GM04504 (cell line): ENCODE measurements at regions not wholly inside any gene's neighbourhood (a gene's known extent, or its start where the extent isn't known, plus 50 kb on each side); places are given as distances from the start of the nearest gene placed in this dataset.

Experiments
- DNase-seq: peaks from one replicate; pipeline ENCODE4 v3.0.0-alpha.2; 2012; ENCODE audit warnings: low read depth

DNA sequence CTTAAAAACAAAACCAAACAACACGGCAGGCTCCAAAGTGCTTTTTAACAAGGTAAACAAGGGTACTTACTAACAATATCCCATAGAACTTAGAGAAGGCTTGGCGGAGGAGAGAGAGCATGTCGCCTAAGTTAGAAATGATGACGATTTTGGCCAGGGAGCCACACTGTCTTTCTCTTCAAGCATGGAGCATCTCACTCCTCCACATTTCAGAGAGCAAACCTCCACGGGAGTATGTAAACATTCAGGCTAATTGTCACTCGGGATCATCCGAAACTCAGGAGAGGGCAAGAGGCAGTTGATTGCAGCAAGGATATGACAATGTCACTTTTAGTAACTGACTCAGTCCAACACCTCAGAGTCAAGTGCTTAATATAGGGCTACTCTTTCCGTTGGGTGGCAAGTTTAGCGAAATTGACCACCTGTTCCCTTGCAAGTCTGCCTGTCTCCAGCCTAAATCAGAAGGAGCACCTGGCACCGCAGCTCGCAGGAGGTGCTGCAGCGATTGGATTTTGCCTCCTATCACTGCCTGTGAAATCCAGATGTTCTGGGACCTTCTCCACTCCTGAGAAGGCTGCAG, 65.8 kb upstream of the RPS6KA2 start:
- DNase-seq = no peak

DNA sequence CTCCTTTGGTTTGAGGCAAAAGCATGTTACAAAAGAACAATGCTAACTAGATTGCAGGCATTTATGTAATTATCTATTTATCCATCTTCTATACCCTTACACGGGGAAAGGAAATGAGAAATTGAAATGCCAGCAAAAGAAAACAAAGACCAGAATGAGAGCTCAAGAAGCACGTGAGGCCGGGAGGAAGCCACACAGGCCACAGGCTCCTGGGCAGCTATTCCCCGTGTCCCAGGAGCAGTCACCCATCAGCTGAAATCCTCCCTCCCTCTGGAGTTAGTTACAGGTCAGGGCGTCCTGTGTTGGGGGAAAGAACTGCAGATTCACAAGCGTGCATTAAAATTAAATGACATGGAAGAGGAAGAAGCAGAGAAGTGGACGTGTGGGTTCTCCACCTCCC, 64.7 kb upstream of the RPS6KA2 start:
- no peak for DNase-seq

DNA sequence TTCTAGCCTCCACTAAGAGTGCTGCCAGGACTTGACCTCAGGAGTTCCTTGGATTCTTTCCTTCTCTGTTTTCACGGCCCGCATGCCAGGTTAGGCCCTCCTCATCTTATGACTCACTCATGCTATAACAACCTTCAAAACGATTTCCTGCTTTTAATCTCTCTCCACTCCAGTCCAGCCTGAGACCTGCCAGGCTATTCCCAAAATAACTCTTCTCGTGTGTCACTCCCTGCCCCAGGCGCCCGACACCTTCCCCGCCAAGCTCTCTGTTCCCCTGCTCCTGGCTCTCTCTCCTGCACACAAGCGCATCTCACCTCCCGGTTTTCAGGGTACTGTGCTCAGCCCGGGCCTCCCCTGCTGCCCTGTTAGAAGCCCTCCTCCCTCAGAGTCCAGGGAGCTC, 64.1 kb upstream of the RPS6KA2 start:
- DNase-seq = no peak

DNA sequence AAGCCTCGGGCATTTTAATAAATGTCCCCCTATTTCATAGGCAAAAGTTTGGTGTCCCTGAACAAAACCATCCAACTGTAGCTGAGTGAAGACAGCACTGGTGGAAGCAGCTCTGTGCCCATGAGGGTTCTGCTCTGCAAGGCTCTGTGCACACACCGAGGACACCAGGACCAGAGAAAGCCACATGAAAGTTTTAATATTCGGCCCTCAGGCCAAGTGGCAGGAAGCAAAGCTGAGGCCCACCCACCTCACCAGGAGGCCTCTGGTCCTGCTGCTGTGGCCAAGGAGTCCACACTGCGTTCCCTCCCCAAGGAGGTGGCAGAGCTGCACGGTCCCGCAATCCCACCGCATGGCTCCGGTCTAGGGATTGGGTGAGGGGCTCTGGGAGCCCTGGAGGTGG, 62.6 kb upstream of the RPS6KA2 start:
- DNase-seq = no peak

DNA sequence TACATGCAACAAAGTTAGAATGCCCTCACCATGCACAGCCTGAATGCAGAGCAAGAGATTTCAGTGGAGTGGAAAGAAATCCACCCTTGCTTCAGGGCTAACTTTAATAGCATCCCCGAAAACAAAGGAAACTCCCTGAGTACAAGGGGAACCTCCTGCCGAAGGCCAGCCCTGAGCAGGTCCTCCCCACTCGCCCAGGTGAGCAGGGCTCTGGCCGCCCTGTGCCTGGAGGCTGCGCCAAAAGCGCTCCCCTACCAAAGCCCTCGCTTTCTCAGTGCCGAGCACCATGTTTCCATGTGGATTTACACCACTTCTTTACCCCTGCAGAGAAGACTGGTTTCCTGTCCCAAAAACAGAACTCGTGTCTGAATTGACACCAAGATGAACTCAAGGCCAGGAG, 61.9 kb upstream of the RPS6KA2 start:
- no peak for DNase-seq

DNA sequence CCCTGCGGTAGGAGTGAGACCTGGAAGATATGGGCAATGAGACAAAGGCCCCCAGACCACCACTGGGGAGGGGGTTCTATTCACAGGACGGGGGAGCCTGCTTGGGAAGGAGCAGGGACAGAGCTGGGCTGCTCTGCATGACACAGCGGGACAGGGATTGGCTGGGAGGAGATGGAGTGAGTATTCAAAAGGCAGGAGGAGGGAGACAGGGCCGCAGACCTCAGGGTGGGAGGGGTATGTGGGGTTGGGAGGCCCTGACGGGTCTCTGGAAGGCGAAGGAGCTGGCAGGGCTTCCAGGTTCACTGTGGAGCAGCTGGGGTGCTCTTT, 60.8 kb upstream of the RPS6KA2 start:
- no peak for DNase-seq

DNA sequence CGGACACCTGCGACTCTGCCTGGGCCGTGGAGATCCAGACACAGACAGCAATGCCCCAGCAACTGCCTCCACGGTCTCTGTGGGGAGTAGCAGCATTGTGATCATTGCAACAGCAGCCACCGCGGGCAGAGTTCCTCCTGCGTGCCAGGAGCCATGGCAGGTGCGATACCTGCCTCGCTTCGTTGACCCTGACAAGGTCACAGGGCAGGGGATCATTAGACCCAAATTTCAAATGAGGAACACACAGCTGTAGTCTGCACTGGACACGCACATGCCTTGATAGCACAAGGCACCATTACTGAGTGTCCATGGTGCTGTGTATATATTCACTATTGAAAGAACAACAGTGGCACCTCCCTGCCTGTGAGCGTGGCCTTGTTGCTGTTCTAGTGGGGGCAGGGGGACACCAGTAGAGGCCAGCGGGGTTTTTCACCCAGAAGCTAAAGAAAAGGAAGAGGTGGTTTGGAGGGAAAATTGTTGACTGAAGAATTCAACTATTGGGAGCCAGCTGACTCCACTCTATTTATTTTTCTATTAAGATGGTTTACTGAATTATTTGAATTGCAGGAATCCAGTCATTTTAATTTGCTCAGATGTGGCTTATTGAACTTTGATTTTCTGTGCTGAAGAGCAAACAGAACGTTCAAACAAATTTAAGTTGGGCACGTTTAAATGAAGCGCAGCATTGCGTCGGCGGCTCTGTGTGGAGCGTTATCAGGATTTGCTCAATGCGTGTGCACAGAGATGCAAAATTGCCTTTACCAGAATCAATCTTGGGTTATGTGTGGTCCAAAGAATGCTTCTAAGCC, 60.2 kb upstream of the RPS6KA2 start:
- no peak for DNase-seq

DNA sequence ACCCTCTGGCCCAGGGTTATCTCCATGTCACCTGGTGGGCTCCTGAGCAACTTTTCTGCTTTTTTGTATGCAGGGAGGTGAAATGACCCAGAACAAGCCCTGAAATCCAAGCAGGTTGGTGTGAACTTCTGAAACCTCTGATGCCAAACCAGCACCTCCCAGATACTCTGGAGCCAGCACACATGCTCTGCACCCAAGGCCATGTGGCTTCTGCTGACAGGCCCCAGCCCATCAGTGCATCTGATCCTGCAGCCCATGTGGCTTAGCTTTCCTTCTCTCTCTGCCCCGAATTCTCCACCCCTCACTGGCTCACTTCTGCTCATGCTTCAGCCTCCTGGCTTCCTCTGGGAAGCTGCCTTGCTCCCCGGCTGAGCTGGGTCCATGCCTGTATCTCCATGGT, 59.3 kb upstream of the RPS6KA2 start:
- DNase-seq = no peak

DNA sequence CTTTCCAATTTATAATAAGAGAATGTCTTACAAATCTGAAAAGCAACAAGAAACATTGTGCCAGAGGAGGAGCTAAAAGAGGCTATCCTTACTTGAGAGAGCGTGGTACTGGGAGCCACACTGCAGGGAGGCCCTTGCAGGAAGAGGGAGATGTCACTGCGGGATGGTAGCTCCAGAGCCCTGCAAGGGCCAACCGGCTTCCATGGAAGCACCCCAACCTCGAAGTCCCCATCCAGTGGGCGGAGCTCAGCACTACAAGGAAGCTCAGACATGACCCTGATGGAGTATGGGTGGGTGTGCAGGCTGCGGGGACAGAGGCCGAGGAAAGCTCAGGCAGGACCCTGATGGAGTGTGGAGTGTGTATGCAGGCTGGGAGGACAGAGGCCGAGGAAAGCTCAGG, 57.8 kb upstream of the RPS6KA2 start:
- DNase-seq = no peak

DNA sequence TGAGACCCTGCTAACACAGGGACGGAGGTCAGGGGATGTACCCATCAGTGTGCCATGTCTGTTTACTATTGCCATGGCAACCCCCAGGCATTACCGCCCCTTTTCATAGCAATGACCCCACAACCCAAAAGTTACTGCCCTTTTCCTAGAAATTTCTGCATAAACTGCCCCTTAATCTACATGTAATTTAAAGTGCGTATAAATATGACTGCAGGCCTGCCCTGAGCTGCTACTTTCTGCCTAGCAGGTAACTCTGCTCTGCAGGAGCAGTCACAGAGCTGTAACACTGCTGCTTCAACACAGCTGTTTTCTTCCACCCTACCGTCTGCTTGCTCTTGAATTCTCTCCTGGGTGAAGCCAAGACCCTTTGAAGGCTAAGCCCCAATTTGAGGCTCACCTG, 57.1 kb upstream of the RPS6KA2 start:
- DNase-seq = no peak

DNA sequence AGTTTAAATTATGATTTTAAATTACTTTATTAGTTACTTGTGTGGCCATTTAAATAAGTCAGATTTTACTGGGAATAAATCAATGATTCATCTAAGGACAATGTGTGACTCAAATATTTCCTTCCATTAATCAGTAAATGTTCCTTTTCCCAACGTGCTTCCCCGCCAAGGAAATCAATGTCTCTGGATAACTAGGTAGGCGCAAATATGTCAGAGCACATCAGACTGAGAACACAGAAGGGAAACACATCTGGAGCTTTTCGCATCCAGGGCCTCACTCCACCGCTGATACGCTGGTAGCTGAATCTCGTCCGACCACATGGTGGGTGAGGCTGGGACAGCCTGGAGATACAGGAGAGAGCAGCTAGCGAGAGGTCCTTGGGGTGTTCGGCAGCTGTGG, 56.4 kb upstream of the RPS6KA2 start:
- no peak for DNase-seq

DNA sequence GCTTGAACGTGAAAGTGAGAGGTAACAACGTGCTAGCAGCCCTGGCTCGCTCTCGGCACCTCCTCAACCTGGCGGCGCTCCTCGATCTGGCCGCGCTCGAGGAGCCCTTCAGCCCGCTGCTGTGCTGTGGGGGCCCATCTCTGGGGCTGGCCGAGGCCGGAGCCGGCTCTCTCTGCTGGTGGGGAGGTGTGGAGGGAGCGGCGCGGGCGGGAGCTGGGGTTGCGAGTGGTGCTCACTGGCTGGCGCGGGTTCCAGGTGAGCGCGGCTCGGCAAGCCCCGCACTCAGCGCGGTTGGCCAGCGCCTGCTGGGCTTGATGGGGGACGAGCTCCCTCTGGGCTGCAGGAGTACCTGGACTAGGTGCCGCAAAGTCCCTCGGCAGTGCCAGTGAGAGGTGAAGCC, 52.5 kb upstream of the RPS6KA2 start:
- no peak for DNase-seq

DNA sequence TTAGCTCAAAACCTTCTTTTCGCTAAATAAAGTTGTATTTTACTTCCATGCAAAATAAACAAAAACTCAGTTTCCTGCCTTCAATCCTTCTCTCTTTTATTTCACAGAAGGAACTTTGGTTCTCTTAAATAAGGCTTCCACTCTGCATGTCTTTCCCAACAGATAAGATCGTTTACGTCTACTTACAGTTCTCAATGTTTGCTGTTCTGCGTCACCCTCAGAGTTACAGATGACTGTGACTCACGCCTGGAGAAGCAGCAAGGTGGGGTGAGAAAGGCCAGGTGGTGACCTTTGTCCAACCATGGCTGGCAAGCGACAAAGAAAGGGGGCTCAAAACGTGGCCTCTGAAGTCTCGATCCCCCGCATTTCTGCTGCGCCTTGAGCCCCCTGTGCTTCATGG, 51.4 kb upstream of the RPS6KA2 start:
- DNase-seq = no peak

DNA sequence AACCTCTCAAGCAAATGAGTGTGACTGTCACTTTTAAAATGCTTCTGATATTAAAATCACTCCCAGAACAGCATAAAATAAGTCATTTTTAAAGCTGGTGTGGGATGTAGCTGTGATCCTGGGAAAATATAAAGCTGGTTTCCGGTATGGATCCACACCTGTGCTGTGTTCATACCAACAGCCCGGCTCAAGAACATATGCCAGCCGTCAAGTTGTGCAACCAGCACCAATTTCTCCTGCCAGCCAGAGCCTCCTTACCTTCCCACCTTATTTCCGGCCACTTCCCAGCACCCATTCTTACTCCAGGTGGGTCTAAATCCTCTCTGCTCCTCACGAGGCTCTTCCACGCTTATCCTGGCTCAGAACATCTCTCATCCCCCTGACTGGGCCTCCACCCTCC, 50.9 kb upstream of the RPS6KA2 start:
- no peak for DNase-seq
